ENCODE measurements at regions not wholly inside any gene's neighbourhood (a gene's known extent, or its start where the extent isn't known, plus 50 kb on each side); places are given as distances from the start of the nearest gene placed in this dataset.

DNA sequence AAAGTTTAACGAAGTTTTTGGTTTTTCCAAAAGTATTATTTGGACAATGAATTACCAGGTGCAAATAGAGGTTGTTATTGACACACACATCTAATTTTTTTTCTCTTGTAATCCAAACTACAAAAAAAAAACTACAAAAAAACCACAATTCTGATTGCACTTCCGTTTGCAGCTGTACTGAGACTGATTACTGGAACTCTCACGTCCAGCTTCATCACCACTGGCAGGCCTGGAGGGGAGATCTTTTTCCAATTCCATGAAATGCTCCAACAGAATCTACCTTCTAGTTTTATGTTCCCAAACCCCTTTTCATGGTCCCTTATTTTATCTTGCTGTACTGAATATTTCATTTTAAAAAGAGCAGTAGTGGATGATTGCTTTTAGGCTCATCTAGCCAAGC, 1118.3 kb downstream of the C4orf33 start:
- DNase-seq = no peak

DNA sequence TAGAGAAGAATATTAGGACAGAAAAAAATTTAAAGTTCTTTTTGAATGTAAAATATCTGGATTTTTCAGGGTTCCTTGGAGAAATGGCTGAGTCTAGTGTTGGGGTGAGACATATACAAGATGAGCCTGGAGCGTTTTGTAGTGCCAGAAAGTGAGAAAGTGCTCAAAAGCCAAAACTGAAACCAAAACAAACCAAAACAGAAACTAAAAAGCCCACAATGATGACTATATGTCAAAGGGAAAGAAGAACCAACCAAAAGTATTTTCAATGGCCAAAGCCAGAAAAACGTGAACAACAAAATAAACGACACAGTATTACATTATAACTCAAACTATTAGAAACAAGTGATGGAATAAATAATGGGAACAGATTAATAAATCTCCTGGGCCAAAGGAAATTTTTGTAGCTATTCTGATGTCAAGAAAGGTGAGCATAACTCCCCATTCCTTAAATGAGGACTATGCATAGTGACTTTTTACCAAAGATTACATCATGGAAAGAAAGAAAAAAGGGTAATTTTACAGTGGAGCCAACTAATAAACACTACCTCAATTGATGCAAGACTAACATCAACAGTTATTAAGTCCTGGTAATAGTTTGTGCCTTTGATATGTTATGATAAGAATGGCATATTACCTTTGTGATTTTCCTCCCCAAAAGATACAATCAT, 1137.6 kb downstream of the C4orf33 start:
- DNase-seq = no peak

DNA sequence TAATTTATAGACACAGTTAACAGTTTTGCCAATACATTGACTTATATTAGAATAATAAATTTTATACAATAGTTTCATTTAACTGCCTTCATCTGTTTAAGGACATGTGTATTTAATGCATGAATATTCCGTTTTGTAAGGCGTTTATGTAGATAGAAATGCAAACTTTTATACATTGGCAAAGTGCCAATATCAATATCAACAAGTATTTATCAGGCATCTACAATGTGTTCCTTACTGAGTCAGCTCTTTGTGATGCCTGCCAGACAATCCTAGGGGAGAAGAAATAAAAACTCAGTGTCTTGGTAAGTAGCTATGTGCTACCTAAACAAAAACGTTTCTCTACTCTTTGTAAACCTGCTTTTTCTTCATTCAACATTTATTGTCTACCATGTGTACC, 1142.2 kb downstream of the C4orf33 start:
- no peak for DNase-seq

DNA sequence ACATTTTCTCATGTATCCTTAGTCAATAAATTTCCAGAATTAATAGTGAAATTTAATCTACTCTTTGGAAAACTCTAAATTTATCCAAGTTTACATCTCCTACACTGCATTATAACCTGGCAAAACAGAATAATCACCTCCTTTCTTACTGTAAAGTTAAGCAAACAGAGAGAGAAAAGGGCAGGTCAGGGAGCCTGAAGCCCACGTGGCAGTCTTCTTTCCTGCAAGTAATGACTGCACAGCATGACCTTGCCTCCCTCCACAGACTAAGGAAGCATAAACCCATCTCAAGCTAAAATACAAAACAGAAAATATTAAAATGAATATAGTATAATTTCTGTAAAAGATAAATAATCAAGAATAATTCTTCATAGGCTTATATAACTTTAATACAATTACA, 1153.0 kb downstream of the C4orf33 start:
- no peak for DNase-seq

DNA sequence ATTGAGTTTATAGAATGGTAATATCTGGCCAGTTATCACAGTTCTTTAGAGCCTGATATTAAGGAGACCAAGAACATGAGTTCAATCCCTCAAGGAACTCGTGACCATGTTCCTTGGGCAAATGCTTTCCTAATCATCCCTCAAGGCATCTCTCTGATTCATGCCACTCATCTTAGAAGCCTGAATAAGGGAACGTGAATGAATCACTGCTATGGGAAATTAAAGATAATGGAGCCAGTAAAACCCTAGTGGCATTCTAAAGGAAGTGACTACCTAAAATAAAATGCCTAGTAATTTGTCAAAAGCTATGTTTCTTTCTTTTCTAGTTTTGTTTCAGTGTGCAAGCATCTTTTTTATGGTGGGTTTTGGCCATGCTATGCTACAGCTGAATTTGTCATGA, 1161.3 kb downstream of the C4orf33 start:
- DNase-seq = no peak

DNA sequence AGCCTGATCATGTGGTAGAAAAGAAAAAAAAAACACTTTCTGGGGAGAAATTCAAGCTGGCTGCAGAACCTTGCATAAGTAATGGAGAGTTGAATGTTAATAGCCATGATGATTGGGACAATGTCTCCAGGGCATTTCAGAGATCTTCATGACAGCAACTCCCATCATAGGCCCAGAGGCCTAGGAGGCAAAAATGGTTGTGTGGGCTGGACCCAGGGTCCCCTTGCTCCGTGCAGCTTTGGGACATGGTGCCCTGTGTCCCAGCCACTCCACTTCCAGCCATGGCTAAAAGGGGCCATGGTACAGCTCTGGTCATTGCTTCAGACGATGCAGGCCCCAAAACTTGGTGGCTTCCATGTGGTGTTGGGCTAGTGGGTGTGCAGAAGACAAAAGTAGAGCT, 1170.9 kb downstream of the C4orf33 start:
- DNase-seq = no peak

DNA sequence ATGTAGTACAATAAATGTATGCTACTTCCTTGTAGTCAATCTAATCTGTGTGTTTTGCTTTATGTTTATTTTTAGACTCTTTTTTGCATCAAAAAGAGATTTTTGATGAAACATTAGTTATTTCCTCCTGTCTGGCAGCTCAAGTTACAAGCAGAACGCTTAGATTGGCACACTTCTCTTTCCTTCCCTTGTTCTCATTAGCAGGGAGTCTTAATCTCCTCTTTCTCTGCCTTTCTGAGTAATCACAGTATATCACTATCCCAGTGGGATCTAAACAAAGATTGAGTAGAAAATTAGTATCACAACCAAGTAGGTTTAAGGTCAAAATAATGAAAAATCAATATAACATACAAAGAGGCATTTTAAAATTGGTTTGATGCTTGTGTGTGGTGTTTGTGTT, 1192.6 kb downstream of the C4orf33 start:
- DNase-seq = no peak

DNA sequence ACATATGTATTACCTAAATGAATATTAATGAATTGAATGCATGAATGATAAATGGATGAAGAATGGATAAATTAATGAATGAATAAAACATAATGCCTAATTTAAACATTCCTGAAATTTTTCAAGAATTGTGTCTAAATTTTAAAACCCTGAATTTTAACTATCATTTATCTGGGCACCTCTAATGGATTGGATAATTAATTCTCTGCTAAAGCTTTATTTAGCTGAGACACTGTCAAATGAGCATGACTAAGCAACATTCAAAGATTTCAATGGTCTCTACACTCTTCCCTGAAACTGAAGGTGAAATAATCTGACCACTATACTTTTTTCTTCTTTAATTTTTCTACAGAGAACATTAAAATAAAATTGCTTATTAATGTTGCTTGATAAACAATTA, 1197.7 kb downstream of the C4orf33 start:
- DNase-seq = no peak

DNA sequence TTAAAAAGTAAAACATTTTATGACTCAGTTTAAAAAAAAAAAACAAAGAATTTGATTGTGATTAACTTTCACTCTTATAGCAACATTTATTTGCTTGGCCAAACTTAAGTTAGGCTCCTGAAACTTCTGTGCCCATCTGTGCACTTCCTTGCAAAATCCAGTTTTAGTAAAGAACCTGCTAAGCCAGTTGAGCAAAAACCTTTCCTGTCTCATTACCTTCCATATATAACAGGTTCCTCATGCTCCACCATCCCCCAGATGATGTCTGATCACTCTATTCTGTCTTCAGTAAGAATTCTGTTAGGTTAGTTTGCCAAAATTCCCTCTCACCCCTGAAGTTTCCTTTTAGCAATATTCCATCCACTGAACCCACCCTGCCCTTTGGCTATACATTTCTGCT, 1200.5 kb downstream of the C4orf33 start:
- no peak for DNase-seq

DNA sequence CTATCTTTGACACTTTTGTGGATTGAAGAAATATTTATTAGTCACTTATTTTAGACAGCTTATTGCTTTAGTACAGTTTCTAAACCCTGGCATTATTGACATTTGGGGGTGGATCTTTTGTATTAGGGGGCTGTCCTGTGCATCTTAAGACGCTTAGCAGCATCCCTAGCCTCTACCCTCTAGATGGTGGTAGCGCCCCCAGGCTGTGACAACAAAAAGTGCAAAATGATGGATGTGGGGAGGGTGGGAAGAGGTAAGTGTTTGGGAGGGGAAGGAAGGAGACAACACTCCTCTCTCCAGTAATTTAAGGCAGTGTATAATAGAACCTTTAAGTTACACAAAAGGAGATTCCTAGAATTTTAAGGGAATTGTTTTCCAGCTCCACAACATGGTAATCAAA, 1210.6 kb downstream of the C4orf33 start:
- DNase-seq = no peak

DNA sequence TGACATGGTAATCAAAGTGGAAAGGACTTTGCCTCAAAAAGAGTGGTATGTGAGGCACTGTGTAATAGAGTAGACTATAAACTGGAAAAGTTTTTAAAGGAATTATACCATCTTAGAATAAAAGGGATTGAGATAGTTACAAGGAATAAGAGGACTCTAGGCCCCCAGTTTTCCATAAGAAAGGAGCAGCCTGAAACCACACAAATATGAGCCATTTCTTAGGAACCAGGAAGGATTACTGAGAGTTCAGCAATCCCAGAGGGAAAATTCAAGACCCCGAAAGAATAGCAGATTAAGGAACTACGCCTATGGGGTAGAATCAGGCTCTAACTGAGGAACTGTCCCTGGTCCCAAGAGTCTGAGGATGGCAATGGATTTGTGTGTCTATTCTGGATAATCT, 1213.3 kb downstream of the C4orf33 start:
- no peak for DNase-seq

DNA sequence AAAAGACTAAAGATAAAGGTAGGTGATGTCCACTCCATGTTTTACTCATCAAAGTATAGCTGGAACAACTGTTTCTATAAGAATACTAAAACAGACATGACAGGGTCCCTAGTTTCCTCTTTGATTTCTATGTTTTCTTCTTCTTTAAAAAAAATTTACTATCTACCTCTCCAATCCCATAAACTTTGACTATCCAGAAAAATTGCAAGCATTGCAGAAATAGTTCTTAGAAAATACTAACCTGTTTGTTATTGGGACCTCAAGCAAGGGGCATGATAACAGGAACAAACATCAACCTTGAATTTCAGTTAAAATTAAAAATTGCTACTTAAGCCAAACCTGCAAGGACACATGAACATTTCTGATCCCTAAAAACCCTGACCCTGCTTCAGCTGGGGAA, 1226.5 kb downstream of the C4orf33 start:
- no peak for DNase-seq

DNA sequence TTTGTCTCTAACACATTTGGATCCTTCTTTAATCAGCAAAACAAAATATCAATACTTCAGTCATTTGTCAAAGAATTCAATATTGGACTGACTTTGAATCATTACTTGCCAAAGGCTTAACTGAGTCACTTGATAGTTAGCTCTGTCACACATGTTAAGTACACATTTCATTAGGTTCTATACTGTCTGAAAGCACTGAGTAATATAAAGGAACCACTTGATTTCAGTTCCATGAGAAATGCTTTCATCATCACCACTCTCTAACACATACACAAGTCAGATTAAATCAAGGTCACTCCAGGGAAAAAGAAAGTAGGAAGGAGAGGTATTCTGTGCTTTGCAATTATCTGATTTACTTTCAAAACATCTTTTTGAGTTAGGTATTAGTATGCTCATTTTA, 1233.1 kb downstream of the C4orf33 start:
- no peak for DNase-seq

DNA sequence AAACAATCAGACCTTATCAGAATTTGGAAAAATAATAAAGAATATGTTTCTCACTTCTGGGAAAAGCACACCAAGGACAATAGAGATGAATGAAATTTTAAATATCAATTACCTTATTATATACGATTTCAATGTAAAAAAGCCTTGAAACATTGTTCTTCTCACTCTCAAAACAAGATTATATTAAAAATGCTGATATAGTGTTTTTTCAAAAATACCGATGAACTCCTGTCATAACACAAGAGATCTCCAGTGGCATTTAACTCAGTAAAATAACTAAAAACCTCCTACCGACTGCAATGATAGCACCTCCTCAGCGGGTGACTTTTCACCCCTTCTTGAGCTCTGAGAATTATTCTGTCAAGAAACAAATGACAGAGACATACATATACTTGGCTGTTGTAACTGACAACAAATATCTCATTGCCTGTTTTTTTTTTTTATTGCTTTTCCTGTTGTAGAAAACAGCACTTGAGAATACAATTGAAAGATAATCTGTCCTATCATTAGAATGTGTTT, 1237.3 kb downstream of the C4orf33 start:
- DNase-seq = no peak

DNA sequence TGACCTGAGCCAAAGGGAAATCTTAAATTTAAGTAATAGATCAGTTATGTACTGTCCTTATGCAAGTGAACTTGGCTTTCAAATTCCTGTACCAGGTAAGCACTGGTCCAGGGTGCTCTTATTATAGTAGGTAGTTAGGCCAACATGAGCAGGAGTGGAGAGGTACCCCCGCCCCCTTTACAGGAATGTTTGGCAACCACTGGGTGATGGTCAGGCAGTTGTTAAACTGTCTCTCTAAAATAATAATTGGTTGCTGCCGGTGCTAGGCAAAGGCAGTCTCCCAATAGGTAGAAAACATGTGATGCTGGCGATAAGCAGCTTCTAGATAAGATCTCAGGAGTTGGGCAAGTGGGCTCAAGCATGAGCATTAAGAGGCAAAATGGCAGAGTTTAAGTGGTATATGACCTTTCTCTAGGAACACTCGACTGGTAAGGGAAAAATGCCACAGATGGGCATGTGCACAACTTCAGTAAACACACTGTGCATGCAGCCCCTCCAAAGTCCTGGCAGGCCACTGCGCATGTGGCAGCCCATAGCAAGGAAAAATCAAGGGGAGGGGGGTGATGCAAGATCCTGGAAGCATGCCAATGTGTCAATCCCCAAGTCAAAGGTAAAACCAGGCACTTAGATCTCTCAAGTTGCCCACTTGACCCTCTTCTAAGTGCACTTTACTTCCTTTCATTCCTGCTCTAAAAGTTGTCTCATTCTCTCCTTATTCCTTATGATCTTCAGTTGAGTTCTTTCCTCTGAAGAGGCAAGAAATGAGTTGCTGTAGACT, 1239.7 kb downstream of the C4orf33 start:
- no peak for DNase-seq

DNA sequence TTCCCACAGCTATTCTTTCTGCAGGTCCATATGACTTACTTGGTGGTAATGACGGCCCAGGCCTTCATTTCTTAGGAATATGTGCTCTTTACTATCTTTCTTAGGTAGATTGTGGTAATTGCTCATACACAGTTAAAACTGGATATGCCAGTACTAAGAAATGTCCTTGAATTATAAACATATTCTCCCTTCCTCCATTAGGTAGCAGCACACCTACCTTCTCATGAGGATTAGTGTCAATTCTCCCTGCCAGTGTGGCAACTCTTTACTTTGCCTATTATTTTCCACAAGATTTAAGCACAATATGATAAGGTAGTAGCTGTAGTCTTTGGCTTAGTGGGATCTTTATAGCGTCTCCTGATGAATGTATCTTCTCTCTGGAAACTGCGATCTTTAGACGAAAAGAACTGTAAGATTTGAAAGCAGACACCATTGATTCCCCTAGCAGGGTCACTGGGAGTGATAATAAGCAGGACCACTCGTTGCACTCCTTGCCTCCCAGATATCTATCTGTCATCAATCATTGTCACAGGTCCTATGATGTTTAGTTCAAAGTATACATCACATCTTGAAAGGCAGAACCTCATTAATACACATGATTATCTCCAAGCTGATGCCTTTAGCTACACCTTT, 1240.7 kb downstream of the C4orf33 start:
- no peak for DNase-seq

DNA sequence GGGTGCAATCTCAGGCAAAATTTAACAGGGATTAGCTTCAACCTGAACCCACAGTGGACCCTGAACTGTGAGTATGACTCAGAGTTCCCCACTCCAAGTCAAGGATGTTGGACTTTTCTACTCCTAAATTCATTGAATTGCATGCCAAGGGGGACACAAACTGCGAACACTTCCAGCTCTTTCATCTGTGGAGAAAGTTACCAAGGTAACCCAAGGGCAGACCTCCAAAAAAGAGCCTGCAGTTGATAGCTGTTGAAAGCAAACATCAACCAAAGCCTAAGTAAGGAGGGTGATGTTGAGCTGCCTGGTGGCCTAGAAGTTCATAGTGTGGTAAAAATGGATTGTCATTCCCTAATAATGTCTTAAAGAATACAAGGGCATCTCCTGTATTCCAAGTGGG, 1242.9 kb downstream of the C4orf33 start:
- no peak for DNase-seq

DNA sequence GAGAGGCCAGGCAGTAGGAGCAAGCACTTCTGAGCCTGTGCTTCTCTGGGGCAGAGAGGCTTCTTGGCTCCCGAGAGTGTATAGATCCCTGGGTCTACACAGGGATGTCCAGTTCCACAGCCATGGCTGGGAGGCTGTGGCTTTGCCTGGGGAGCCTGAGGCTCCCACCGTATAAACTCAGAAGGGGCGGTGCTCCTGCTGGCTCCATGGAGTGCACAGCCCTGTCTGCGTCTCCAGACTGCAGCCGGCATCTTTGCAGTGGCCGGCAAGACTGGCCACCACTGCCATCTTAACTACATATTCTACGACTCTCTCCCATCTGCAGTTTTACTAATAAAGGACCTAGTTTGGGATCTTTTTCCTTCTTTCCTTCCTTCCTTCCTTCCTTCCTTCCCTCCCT, 1253.8 kb downstream of the C4orf33 start:
- DNase-seq = no peak

DNA sequence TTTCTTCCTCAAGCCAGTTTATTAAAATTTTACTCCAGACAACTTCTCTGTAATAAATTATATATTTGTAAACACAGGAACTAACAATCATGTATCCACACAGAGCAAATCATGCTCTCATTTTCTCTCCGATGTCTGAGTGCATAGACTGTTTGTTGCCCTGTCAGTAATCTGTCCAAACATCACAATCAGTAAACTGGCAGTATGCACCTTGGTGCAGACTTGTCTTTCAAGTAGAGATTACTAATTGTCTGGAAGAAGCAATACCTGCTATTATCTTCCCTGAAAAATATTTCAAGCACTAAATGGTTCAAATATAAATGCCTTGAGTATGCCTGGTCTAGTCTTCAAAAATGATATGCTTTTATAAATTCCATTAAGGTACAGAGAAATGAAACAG, 1260.9 kb downstream of the C4orf33 start:
- no peak for DNase-seq

DNA sequence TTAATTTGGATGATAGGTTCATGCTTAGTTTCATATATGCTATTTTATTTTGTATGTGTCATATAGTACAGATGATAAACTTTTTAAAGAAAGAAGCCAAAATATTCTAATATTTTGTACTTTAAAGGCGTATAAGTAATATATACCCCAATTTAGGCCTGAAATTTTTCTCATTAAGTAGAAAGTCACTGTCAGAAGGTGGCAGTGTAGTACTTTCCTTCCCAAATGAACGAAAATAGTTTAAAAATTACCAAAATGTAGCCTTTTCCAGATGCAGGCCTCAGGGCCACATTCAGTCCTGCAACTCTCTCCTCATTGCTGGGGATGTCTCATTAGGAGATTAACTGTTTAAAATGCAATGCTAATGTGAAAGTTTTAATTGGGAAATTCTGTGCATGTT, 1263.6 kb downstream of the C4orf33 start:
- no peak for DNase-seq

DNA sequence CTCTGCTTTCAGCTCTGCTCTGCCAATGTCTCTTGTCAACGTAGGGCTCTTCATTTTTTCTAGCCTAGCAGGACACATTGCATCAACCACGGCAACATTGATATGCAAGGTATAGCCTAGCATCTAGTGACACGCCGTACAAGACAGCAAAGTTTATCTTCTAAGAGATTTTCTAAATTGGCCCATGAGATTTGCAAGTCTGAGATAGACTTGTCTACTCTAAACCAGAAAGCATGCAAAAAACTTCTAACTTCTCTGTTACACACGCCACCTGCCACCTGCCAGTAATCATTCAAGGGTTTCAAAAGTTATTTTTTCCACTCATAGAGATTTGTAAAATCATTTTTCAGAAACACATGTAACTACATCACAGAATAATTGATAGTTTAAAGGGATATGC, 1265.7 kb downstream of the C4orf33 start:
- no peak for DNase-seq

DNA sequence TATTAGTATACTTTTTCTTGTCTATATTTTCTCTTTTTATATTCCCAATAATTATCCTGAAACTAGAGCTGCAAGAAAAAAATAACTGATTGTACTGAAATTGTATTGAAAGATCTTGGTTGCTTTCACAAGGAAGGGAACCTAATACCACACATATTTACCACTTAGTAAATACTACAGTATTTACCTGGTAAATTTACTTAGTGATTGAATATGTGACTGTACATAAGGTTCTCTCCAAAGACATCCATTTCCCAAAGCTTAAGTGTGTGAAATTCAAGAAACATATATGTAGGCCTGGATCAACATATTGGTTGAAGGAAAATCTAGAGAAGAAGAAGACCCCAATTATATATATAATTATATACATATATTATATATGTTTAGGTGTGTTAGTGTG, 1272.7 kb downstream of the C4orf33 start:
- no peak for DNase-seq

DNA sequence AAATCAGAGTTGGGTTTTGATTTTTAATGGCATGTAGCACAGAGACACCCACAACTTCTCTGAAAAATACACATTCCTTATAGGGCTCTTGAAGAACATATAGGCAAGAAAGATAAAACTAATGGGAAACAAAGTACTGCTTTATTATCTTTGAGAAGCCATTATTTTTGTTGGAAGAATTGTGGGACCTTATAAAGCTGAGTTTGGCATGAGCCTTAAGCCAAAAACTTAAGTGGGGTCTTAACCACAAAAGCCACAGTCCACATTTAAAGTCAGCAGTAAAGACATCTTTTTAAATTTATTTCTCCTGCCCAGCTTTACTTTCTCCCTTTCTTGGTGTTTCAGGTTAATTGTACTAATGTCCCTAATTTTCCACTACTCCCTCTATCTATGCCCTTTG, 1297.3 kb downstream of the C4orf33 start:
- DNase-seq = no peak

DNA sequence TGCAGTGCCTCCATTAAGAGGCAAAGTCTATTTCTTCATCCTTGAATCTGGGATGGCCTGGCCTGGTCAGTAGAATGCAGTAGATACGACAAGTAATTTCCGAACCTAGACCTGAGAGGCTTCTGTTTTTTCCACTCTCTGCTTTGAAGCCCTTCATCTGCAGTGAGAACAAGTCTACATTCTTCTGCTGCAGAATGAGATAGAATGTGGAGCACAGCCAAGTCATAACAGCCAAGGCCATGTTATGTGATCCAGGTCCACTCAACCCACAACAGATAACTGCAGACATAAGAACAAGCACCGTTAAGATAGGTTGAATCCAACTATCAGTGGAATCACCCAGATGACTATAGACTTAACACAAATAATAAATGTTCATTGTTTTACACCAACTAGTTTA, 1297.7 kb downstream of the C4orf33 start:
- DNase-seq = no peak

Data from activated T-cell treated with anti-CD3 and anti-CD28 coated beads, Interleukin-2, amount 50 U/mL, for 48 hours (primary cell).